Stomach (tissue), 8 donors: ENCODE measurements at regions not wholly inside any gene's neighbourhood (a gene's known extent, or its start where the extent isn't known, plus 50 kb on each side); places are given as distances from the start of the nearest gene placed in this dataset.

Experiments used
- DNase-seq, 2 donors: peaks; one replicate each; pipeline versions ENCODE4 v3.0.0 to v3.0.0-alpha.2; 2013 to 2019
- H3K27ac ChIP-seq, 5 donors: fragments of 200-600 bp in 4 of 5; sonication (generic) in 4 of 5; one replicate each; pipeline ENCODE4 v1.5.1; 2013 to 2019; ENCODE audit warnings: mild to moderate bottlenecking in 1 of 5, moderate library complexity in 1 of 5
- H3K27me3 ChIP-seq, 3 donors: fragments of 200-600 bp; sonication (generic); one replicate each; pipeline ENCODE4 v1.5.1; 2017 to 2019; ENCODE audit warnings: mixed run types in 1 of 3
- H3K36me3 ChIP-seq, 4 donors: fragments of 200-600 bp; sonication (generic); 1 replicate in 3 of 4; 2 replicates in 1 of 4; pipeline ENCODE4 v1.5.1; 2016 to 2019
- H3K4me1 ChIP-seq, 4 donors: fragments of 200-600 bp; sonication (generic); one replicate each; pipeline ENCODE4 v1.5.1; 2016 to 2019
- H3K4me3 ChIP-seq, 4 donors: fragments of 200-600 bp; sonication (generic) in 3 of 4; one replicate each; pipeline ENCODE4 v1.5.1; 2016 to 2019; ENCODE audit warnings: mild to moderate bottlenecking in 1 of 4
- H3K9me3 ChIP-seq, 4 donors: fragments of 200-600 bp; sonication (generic); one replicate each; pipeline ENCODE4 v1.5.1; 2016 to 2019
- CTCF ChIP-seq, 7 experiments: fragments of 450-650 bp in 4 of 7; fragments of 200-600 bp in 3 of 7; sonication (generic) in 3 of 7; IDR thresholded peaks; one replicate each; pipeline ENCODE4 v1.5.1; 2016 to 2019; ENCODE audit warnings: antibody characterized with exemption in 7 of 7, control low read depth in 2 of 7, mild to moderate bottlenecking in 1 of 7
- EP300 ChIP-seq: sonication (generic); formaldehyde crosslinking; IDR thresholded peaks from one replicate; pipeline ENCODE4 v1.6.1; 2017; ENCODE audit warnings: antibody characterized with exemption
- POLR2A ChIP-seq, 4 donors: fragments of 450-650 bp; IDR thresholded peaks; one replicate each; pipeline ENCODE4 v1.6.1; 2016; ENCODE audit warnings: antibody characterized with exemption in 4 of 4, control low read depth in 2 of 4, mild to moderate bottlenecking in 1 of 4, moderate library complexity in 1 of 4
- POLR2AphosphoS5 ChIP-seq, 3 donors: sonication (generic); formaldehyde crosslinking; IDR thresholded peaks; one replicate each; pipeline ENCODE4 v1.6.1; 2016; ENCODE audit warnings: antibody characterized with exemption in 3 of 3
- WGBS, 5 donors: extraction: QIAGEN DNeasy Blood & Tissue Kit in 3 of 5; methylation state at CpG; one replicate each; pipeline versions ENCODE4 v1.1.5 to v1.1.7; 2013 to 2018; 5-methylcytosine and 5-hydroxymethylcytosine counted together
- intact Hi-C: fragments of 100-400 bp; cut with DNase I; formaldehyde crosslinking; loops from one replicate; pipeline ENCODE4 v1.15.1; 2023; ENCODE audit warnings: low total_unique reads
- donor health status: healthy with polysubstance abuse.
- donor health status: Bipolar disorder and iron deficiency.
- donor health status: healthy.

- no peaks in the 10 kb centered on the region for H3K4me1 ChIP-seq
- 86 to 95% (median 93%) methylated on average over 8 of the region's 8 CpGs for WGBS, 5 donors
- H3K27me3 ChIP-seq = no peaks in the 10 kb centered on the region
- no peak for DNase-seq
- peaks cover 0 to 15% (median 12%) of the 10 kb centered on the region in 4 donors for H3K9me3 ChIP-seq
- no peak overlapping the region for H3K27ac ChIP-seq
- intact Hi-C loops = no loop called here
- H3K4me3 ChIP-seq = no peak overlapping the region
- TF ChIP-seq CTCF (IDR thresholded peaks at IDR 0.05) = no peak
- TF ChIP-seq POLR2A (IDR thresholded peaks at IDR 0.05) = no peak
- TF ChIP-seq POLR2AphosphoS5 (IDR thresholded peaks at IDR 0.05) = no peak
- no peak for TF ChIP-seq EP300
- H3K36me3 ChIP-seq = no peaks in the 10 kb centered on the region
Measured at GRCh38 chr1:215474940-215475339, 92.2 kb upstream of the KCTD3 start.

- H3K4me3 ChIP-seq = no peak overlapping the region
- DNase-seq = no peak
- no peak for TF ChIP-seq POLR2A (IDR thresholded peaks at IDR 0.05)
- TF ChIP-seq CTCF (IDR thresholded peaks at IDR 0.05) = no peak
- no peak for TF ChIP-seq POLR2AphosphoS5 (IDR thresholded peaks at IDR 0.05)
- TF ChIP-seq EP300 = no peak
Measured at GRCh38 chr1:215475796-215476481, 91.2 kb upstream of the KCTD3 start.

DNA sequence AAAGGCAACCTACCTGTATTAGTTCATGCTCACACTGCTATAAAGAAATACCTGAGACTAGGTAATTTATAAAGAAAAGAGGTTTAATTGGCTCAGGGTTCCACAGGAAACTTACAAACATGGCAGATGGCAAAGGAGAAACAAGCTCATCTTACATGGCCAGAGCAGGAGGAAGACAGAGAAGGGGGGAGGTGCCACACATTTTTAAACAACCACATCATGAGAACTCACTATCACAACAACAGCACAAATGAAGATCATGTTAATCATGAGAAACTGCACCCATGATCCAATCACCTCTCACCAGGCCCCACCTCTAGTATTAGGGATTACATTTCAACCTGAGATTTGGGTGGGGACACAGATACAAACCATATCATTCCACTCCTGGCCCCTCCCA, 90.6 kb upstream of the KCTD3 start:
- Histone ChIP-seq H3K4me3 (no peak overlapping the region), H3K27ac (no peak overlapping the region), H3K9me3 (peaks cover 0 to 15% (median 12%) of the 10 kb centered on the region in 4 donors), H3K36me3 (no peaks in the 10 kb centered on the region), H3K27me3 (no peaks in the 10 kb centered on the region), H3K4me1 (no peaks in the 10 kb centered on the region)
- TF ChIP-seq CTCF (IDR thresholded peaks at IDR 0.05) = no peak
- no peak for TF ChIP-seq EP300
- no peak for TF ChIP-seq POLR2AphosphoS5 (IDR thresholded peaks at IDR 0.05)
- no peak for TF ChIP-seq POLR2A (IDR thresholded peaks at IDR 0.05)
- DNase-seq = no peak
- intact Hi-C loops = no loop called here

More at GRCh38 chr1:215475796-215476481, 91.2 kb upstream of the KCTD3 start:
- no peak overlapping the region for H3K27ac ChIP-seq
- H3K27me3 ChIP-seq = no peaks in the 10 kb centered on the region
- intact Hi-C loops = no loop called here
- H3K4me1 ChIP-seq = no peaks in the 10 kb centered on the region
- WGBS, 5 donors = 48 to 69% (median 61%) methylated on average over 1 of the region's 1 CpG
- H3K9me3 ChIP-seq = peaks cover 0 to 15% (median 12%) of the 10 kb centered on the region in 4 donors
- H3K36me3 ChIP-seq = no peaks in the 10 kb centered on the region

- H3K9me3 ChIP-seq = peaks cover 0 to 15% (median 12%) of the 10 kb centered on the region in 4 donors
Measured at GRCh38 chr1:215477632-215478031, 89.5 kb upstream of the KCTD3 start.

More at GRCh38 chr1:215477632-215478031, 89.5 kb upstream of the KCTD3 start:
- DNase-seq = no peak
- intact Hi-C loops = no loop called here
- Histone ChIP-seq H3K4me3 (no peak overlapping the region), H3K4me1 (no peaks in the 10 kb centered on the region), H3K36me3 (no peaks in the 10 kb centered on the region), H3K27me3 (no peaks in the 10 kb centered on the region), H3K27ac (no peak overlapping the region)
- TF ChIP-seq EP300 (no peak), CTCF (IDR thresholded peaks at IDR 0.05) (no peak), POLR2A (IDR thresholded peaks at IDR 0.05) (no peak), POLR2AphosphoS5 (IDR thresholded peaks at IDR 0.05) (no peak)
